Embryonic facial prominence (tissue), 1 donor: ENCODE measurements at regions not wholly inside any gene's neighbourhood (a gene's known extent, or its start where the extent isn't known, plus 50 kb on each side); places are given as distances from the start of the nearest gene placed in this dataset.

ENCODE experiments used
- DNase-seq: peaks from one replicate; pipeline ENCODE4 v3.0.0-alpha.2; 2016; ENCODE audit errors: extremely low spot score

GRCh38 chr14:34135492-34135891 is 184.6 kb upstream of the EGLN3 start:
- DNase-seq: no peak

- DNase-seq: no peak
Observed at GRCh38 chr14:34134484-34134883, 183.6 kb upstream of the EGLN3 start.

- no peak for DNase-seq
Observed at GRCh38 chr14:34129927-34130552, 179.2 kb upstream of the EGLN3 start.

GRCh38 chr14:34128665-34129064 is 177.8 kb upstream of the EGLN3 start:
- DNase-seq: no peak

GRCh38 chr14:34126586-34126985 is 175.7 kb upstream of the EGLN3 start:
- no peak for DNase-seq

- no peak for DNase-seq
Observed at GRCh38 chr14:34124585-34124984, 173.7 kb upstream of the EGLN3 start.

GRCh38 chr14:34122650-34123049 is 171.8 kb upstream of the EGLN3 start:
- DNase-seq: no peak

GRCh38 chr14:34122081-34122480 is 171.2 kb upstream of the EGLN3 start:
- no peak for DNase-seq

GRCh38 chr14:34120185-34120977 is 169.5 kb upstream of the EGLN3 start:
- no peak for DNase-seq

- DNase-seq: no peak
Observed at GRCh38 chr14:34119107-34119858, 168.4 kb upstream of the EGLN3 start.

GRCh38 chr14:34113991-34114390 is 163.1 kb upstream of the EGLN3 start:
- DNase-seq: no peak

- DNase-seq: no peak
Observed at GRCh38 chr14:34113005-34113511, 162.2 kb upstream of the EGLN3 start.

- no peak for DNase-seq
Observed at GRCh38 chr14:34111953-34112352, 161.1 kb upstream of the EGLN3 start.

GRCh38 chr14:34111505-34111904 is 160.6 kb upstream of the EGLN3 start:
- DNase-seq: no peak

GRCh38 chr14:34110531-34110930 is 159.7 kb upstream of the EGLN3 start:
- no peak for DNase-seq

GRCh38 chr14:34107441-34107840 is 156.6 kb upstream of the EGLN3 start:
- DNase-seq: no peak

- no peak for DNase-seq
Observed at GRCh38 chr14:34106310-34106709, 155.4 kb upstream of the EGLN3 start.

- DNase-seq: no peak
Observed at GRCh38 chr14:34104489-34105397, 153.9 kb upstream of the EGLN3 start.

GRCh38 chr14:34103176-34103575 is 152.3 kb upstream of the EGLN3 start:
- no peak for DNase-seq

GRCh38 chr14:34099635-34100034 is 148.8 kb upstream of the EGLN3 start:
- no peak for DNase-seq

- DNase-seq: no peak
Observed at GRCh38 chr14:34098985-34099349, 148.1 kb upstream of the EGLN3 start.
